ENCODE measurements at regions not wholly inside any gene's neighbourhood (a gene's known extent, or its start where the extent isn't known, plus 50 kb on each side); places are given as distances from the start of the nearest gene placed in this dataset.
"Not testable (repeated sequence)": the region's sequence is repeated elsewhere in the genome, so short reads cannot be mapped to it uniquely, and the experiment has no call there.

DNA sequence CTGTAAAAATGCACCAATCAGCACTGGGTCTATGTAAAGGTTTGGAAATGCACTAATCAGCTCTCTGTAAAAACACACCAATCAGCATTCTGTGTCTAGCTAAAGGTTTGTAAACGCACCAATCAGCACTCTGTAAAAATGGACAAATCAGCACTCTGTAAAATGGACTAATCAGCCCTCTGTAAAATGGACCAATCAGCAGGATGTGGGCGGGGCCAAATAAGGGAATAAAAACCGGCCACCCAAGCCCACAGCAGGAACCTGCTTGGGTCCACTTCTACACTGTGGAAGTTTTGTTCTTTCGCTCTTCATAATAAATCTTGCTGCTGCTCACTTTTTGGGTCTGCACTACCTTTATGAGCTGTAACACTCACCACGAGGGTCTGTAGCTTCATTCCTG, 101.0 kb downstream of the SMC2 start:
- intact Hi-C loops (cut with DNase I); DNase-seq: not testable (repeated sequence)

DNA sequence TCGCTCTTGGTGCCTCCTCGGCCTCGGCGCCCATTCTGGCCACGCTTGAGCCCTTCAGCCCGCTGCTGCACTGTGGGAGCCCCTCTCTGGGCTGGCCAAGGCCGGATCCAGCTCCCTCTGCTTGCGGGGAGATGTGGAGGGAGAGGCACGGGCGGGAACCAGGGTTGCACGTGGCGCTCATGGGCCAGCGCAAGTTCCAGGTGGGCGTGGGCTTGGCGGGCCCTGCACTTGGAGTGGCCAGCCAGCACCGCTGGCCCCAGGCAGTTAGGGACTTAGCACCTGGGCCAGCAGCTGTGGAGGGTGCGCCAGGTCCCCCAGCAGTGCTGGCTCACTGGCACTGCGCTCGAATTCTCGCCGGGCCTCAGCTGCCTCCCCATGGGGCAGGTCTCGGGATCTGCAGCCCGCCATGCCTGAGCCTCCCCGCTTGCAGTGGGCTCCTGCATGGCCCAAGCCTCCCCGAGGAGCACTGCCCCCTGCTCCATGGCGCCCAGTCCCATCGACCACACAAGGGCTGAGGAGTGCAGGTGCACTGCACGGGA, 106.4 kb downstream of the SMC2 start:
- intact Hi-C loops (cut with DNase I), result no loop called here
- no peak for DNase-seq

DNA sequence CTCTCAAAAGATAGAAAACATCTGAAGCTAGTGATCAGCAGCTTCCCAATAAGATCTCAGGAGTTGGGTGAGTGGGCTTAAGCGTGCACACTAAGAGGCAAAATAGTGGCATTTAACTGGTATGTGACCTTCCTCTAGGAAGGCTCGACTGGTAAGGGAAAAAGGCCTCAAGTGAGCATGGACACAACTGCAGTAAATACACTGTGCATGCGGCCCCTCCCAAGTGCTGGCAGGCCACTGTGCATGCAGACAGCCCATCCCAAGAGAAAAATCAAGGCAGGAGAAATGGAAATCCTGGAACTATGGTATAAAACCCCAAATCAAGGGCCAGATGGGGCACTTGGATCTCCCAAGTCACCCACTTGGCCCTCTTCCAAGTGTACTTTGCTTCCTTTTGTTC, 112.7 kb downstream of the SMC2 start:
- intact Hi-C loops (cut with DNase I), result no loop called here

DNA sequence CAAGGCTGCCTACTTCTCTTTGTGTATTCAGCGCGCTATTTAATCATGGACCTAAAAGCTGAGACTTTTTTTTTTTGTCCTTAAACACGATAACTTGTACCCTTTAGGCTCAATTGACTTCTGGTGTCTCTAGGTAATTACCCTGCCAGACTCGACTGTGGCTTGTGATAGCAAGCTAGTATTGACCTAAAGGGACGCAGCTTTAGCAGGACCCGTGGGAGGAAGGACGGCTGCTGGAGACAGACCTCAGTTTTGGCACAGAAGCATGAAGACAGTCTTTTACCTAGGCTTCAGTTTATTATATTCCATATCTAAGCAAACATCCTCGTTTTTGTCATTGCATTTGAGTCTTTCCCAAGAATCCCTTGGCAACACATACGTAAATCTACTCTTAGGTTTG, 115.3 kb downstream of the SMC2 start:
- DNase-seq, result no peak
- intact Hi-C loops (cut with DNase I), result no loop called here

More for the DNA sequence above, 112.7 kb downstream of the SMC2 start:
- DNase-seq, result no peak

DNA sequence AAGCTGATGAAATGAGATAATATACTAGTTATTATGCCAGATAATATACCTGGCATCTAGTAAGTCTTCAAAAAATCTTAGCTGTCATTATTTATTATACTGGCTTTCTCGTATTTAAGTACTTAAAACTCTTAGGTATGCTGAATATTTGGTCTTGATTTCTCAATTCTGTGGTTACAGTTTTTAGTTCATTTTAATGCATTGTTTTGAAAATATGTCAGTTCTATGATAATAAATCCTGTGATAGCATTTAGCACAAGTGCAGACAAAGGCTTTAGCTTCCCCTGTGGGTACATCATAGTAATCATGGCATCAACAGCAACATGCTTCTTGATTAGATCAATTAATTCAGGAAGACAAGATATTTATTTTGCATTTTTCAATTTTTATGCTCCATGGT, 133.0 kb downstream of the SMC2 start:
- no peak for DNase-seq
- intact Hi-C loops (cut with DNase I), result no loop called here

DNA sequence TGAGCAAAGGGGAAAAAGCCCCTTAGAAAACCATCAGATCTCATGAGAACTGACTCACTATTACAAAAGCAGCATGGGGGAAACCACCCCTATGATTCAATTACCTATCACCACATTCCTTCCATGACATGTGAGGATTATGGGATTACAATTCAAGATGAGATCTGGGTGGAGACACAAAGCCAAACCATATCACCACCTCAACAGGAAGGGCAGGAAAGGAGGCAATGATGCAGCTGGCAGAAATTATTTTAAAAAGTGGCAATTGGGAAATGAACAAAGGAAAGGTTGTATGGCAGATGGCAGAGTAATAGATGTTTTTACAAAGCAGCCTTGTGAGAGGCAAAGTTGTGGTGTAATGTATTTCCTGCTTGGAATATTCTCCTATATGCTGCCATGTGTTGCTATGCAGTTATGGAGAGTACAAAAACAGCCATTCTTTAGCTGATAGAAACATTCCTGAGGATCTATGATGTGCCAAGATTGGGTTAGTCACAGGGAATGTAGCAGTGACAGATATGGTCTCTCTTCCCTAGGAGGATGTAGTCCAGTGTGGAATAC, 138.8 kb downstream of the SMC2 start:
- DNase-seq, result no peak
- intact Hi-C loops (cut with DNase I), result no loop called here

DNA sequence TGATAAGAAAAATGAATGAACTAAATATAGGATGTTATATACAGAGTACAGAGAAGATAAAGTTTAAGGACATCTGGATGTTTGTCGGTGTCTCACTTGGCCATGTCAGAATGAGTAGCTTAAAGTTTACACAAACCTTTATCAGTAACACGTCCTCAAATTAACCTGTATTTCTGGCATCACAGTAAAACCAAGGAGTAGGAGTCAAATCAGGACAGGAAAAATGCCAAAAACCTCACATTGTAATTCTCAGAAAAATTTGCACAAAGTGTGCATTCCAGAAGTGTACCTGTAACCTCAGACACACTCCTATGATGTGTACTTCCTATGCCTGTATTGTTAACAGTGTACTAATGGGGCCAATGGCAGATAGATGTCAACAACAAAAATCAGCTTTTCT, 139.3 kb downstream of the SMC2 start:
- intact Hi-C loops (cut with DNase I), result no loop called here
- DNase-seq, result no peak

DNA sequence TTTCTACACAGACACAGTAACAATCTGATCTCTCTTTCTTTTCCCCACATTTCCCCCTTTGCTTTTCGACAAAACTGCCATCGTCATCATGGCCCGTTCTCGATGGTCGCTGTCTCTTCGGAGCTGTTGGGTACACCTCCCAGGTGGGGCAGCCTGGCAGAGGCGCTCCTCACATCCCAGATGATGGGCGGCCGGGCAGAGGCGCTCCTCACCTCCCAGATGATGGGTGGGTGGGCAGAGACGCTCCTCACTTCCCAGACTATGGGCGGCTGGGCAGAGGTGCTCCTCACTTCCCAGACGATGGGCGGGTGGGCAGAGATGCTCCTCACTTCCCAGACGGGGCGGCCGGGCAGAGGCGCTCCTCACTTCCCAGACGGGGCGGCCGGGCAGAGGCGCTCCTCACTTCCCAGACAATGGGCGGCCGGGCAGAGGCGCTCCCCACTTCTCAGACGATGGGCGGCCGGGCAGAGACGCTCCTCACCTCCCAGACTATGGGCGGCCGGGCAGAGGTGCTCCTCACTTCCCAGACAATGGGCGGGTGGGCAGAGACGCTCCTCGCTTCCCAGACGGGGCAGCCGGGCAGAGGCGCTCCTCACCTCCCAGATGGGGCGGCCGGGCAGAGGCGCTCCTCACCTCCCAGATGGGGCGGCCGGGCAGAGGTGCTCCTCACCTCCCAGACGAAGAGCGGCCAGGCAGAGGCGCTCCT, 140.7 kb downstream of the SMC2 start:
- intact Hi-C loops (cut with DNase I); DNase-seq: not testable (repeated sequence)

DNA sequence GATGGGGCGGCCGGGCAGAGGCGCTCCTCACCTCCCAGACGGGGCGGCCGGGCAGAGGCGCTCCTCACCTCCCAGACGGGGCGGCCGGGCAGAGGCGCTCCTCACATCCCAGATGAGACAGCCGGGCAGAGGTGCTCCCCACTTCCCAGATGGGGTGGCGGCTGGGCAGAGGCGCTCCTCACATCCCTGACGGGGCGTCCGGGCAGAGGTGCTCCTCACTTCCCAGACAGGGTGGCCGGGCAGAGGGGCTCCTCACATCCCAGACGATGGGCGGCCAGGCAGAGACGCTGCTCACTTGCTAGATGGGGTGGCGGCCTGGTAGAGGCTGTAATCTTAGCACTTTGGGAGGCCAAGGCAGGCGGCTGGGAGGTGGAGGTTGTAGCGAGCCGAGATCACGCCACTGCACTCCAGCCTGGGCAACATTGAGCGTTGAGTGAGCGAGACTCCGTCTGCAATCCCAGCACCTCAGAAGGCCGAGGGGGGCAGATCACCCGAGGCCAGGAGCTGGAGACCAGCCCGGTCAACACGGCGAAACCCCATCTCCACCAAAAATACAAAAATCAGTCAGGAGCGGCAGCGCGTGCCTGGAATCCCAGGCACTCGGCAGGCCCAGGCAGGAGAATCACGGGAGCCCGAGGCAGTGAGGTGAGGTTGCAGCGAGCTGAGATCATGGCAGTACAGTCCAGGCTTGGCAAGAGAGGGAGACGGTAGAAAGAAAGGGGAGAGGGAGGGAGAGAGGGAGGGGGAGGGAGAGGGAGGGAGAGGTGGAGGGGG, 141.4 kb downstream of the SMC2 start:
- intact Hi-C loops (cut with DNase I); DNase-seq: not testable (repeated sequence)

DNA sequence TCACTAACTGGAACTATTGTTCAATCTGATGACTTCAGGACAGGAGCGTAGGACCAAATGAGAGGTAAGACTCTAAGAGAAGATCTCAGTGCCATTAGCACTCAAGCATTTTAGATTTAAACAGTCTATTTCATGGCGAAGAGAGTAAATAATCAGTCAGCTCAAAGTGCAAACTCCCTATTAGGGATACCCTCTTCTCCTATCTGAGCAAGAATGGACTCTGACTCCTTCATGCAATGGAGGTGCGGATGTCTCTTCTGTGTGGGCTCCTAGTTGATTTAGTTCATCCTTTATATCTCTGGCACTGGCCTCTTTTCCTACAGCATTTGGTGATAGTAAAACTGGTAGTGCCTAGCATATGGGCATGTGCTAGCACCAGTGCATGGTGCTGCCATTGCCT, 144.6 kb downstream of the SMC2 start:
- intact Hi-C loops (cut with DNase I), result no loop called here

DNA sequence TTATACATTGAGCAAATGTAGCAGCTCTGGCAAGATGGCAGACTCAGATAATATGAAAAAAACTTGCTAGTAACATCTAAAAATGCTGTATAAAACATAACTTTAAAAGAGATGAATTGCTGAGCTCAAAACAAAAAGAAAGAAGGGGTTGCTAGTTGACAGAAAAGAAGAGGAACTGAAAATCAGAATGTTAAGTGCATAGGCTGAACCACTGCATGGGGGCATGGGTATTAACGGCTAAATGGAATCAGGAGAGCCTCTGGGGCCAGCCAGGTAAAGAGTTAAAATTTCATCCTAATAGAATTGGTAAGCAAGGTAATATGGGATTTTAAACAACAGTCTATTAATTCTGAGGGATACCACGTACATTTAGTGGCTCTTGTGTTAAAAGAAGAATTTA, 146.8 kb downstream of the SMC2 start:
- DNase-seq, result no peak
- intact Hi-C loops (cut with DNase I), result no loop called here

More for the DNA sequence above, 144.6 kb downstream of the SMC2 start:
- DNase-seq, result no peak

DNA sequence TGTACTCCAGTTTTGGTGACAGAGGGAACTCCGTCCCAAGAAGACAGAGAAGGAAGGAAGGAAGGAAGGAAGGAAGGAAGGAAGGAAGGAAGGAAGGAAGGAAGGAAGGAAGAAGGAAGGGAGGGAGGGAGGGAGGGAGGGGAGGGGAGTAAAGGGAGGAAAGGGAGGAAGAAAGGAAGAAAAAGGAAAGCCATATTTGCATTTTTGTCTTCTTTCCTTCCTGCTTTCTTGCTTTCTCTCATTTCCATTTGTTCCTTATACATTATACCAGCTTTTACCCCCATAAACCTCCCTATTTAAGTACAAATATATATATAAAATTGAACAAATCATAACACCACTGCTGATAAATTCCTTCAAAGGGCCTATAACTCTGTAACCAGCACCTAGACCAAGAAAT, 151.8 kb downstream of the SMC2 start:
- no peak for DNase-seq
- intact Hi-C loops (cut with DNase I), result no loop called here

DNA sequence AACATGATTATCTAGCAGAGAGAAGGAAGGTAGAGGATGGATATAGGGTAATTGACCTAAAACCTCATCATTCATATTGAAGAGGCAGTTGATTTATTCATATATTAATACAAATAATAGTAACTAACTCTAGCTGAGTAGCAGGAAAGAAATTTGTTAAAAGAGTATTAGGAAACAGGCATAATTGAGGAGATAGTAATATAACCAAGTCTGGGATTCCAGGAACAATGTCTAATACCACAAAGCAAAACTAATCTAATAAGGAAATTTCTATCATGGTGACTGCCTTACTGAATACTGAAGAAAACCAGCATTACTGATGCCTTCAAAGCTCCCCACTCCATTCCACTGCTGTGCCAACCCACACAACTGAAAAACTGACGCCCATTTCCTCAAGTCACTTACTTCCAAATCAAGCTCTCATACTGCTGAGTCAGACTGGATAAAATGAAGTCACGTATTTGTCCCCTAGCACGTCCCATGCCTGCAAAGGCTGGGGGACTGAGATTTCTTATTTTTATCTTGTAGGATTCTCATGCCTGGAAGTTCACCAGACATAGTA, 153.9 kb downstream of the SMC2 start:
- DNase-seq, result no peak
- intact Hi-C loops (cut with DNase I), result no loop called here

DNA sequence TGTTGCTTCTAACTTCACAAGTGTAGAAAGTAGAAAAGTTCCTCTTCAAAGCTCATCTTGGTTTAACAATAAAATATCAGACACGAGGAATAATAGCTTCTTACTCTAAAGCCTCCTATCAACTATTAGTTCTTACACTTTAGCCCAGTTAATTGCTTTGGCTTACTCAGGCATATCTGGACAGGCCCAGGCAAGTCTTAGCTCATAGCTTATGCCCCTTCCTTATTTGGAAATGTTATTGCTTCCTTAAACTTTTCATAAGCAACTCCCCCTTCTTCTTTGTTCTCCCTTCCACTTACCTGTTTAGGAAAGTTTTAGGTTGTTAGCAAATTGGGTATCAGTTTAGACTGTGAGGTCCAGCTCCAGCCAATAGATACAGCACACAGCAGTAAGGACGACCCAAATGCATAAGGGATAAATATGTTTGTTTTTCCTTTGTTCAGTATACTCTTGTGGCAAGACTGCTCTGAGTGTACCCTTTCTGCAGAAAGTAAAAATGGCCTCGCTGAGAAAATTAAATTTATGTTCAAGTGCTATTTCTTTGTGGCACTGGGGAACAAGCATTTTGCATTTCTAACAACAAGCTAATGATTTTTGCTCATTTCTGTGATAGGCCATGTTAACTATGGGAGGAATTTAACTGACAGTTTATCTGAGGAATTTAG, 162.1 kb downstream of the SMC2 start:
- intact Hi-C loops (cut with DNase I), result no loop called here
- no peak for DNase-seq

DNA sequence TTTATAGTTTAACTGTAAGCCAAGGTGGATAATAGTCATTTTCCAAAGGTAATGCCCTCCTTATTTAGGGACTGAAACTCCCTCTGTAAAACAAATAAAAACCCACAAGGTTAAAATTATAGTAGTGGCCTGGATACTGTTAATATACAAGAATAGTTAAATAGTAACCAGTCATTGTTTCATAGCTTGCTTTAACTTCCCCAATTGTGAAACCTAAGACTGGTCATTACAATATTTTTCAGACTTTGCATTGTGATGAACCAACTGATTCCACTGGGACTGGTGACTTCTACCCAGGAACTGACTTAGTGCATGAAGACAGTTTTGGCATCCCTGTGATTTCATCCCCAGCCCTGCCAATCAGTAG, 162.6 kb downstream of the SMC2 start:
- no peak for DNase-seq
- intact Hi-C loops (cut with DNase I), result no loop called here

DNA sequence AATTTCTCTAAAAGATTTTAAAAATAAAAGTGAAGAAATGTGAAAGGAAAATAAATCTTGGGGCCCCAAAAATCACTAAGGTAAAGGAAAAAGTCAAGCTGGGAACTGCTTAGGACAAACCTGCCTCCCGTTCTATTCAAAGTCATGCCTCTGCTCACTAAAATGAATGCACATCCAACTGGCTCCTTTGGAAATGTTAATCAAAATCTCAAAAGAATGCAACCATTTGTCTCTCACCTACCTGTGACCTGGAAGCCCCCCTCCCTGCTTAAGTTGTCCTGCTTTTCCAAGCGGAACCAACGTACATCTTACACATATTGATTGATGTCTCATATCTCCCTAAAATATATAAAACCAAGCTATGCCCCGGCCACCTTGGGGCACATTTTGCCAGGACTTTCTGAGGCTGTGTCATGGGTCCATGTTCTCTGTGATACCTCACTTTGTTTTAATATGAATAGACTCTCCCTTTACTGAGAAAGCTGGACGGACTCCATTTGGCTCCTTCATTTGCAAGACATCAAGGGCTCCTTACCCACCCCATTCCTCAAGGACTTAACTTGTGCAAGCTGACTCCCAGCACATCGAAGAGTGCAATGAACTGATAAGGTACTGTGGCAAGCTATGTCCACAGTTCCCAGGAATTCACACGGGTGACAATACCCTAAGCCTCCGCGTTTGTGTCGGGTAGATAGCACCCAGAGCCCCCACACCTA, 164.3 kb downstream of the SMC2 start:
- intact Hi-C loops (cut with DNase I), result no loop called here
- no peak for DNase-seq

DNA sequence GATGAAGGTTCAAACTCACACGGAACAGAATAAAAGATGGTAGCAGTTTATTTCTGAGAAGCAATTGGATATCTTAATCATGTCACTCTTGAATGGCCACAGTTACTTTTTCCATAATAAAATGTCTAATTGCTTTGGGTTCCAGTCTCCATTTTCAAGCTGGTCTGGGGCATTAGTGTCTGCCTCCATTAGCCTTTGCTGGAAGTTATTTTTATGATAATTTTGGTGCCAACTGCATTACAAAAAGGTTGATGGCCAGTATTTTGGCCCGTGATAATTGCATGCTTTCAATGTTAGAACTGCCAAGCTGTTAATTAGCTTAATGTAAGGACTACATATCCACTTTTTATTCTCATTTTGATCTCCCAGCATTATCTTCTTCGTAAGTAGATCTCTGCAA, 165.9 kb downstream of the SMC2 start:
- intact Hi-C loops (cut with DNase I), result no loop called here
- DNase-seq, result no peak

DNA sequence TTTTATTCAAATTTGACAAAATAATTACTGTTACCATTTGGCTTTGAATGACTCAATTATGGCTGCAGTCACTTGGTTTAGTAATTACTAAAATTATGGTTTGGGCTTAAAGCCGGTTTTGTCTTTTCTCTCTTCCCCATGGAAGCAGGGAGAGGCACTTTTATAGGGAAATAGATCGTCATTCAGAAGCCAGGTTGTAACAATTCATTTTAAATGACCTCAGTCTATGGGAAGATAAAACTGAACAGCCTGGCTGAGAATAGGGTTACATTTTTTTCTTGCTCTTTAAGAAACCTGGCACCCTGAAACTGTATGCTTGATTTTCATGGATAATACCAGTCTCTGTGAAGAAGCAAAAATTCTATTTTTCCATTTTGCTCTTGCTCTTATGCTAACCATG, 169.8 kb downstream of the SMC2 start:
- intact Hi-C loops (cut with DNase I), result no loop called here

DNA sequence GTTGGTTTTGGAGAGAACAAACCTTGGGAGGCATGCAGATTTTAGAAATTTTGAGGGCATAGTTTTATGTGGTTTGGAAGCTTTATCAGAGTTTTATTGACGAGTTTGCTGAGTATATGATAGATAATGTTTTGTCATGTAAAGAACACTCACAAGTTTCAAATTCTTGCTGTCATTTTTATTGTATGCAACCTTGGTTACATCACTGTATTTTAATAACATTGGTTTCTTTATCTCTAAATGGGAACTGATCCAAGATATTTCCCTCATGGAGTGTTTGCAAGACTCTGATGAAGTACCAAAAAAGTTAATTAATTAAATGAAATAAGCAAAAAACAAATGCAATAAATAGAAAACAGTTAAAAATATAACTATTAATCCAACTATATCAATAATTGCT, 170.3 kb downstream of the SMC2 start:
- DNase-seq, result no peak
- intact Hi-C loops (cut with DNase I), result no loop called here

More for the DNA sequence above, 169.8 kb downstream of the SMC2 start:
- no peak for DNase-seq

Data from head of caudate nucleus (tissue), 42 donors.